ENCODE measurements at regions not wholly inside any gene's neighbourhood (a gene's known extent, or its start where the extent isn't known, plus 50 kb on each side); places are given as distances from the start of the nearest gene placed in this dataset.

- TF ChIP-seq CTCF (conservative IDR thresholded peaks at IDR 0.05) (no peak), ZFX (IDR thresholded peaks at IDR 0.05) (no peak)
- H3K27ac ChIP-seq, result no peak overlapping the region
Measured at GRCh38 chr13:28553971-28554370, 59.0 kb upstream of the FLT1 start.

- H3K27ac ChIP-seq, result no peak overlapping the region
- TF ChIP-seq CTCF (conservative IDR thresholded peaks at IDR 0.05), result no peak
- no peak for TF ChIP-seq ZFX (IDR thresholded peaks at IDR 0.05)
Measured at GRCh38 chr13:28552288-28552687, 57.4 kb upstream of the FLT1 start.

- no peak overlapping the region for H3K27ac ChIP-seq
- TF ChIP-seq ZFX (IDR thresholded peaks at IDR 0.05) (no peak), CTCF (conservative IDR thresholded peaks at IDR 0.05) (no peak)
Measured at GRCh38 chr13:28551498-28551895, 56.6 kb upstream of the FLT1 start.

- TF ChIP-seq CTCF (conservative IDR thresholded peaks at IDR 0.05) (no peak), ZFX (IDR thresholded peaks at IDR 0.05) (no peak)
- no peak overlapping the region for H3K27ac ChIP-seq
Measured at GRCh38 chr13:28550721-28551497, 56.0 kb upstream of the FLT1 start.

GRCh38 chr13:28550091-28550490 is 55.2 kb upstream of the FLT1 start:
- no peak for TF ChIP-seq CTCF (conservative IDR thresholded peaks at IDR 0.05)
- TF ChIP-seq ZFX (IDR thresholded peaks at IDR 0.05), result no peak
- no peak overlapping the region for H3K27ac ChIP-seq

GRCh38 chr13:28548872-28549271 is 53.9 kb upstream of the FLT1 start:
- no peak for TF ChIP-seq CTCF (conservative IDR thresholded peaks at IDR 0.05)
- TF ChIP-seq ZFX (IDR thresholded peaks at IDR 0.05), result no peak
- H3K27ac ChIP-seq, result no peak overlapping the region

- H3K27ac ChIP-seq, result no peak overlapping the region
- TF ChIP-seq CTCF (conservative IDR thresholded peaks at IDR 0.05) (no peak), ZFX (IDR thresholded peaks at IDR 0.05) (no peak)
Measured at GRCh38 chr13:28548468-28548867, 53.5 kb upstream of the FLT1 start.
